Choroid plexus epithelial cell (primary cell): ENCODE measurements at regions not wholly inside any gene's neighbourhood (a gene's known extent, or its start where the extent isn't known, plus 50 kb on each side); places are given as distances from the start of the nearest gene placed in this dataset.
A peak's percentile ranks its signal among the peaks of the same experiment; 100 is the strongest.

Experiments
- DNase-seq: peaks from one replicate; pipeline ENCODE4 v3.0.0-alpha.2; 2010; ENCODE audit warnings: low read depth
- H3K4me3 ChIP-seq: 2 replicates; pipeline ENCODE4 v1.5.1; 2011; ENCODE audit warnings: low read depth, mild to moderate bottlenecking, control low read depth, low read length, moderate library complexity
- CTCF ChIP-seq: conservative IDR thresholded peaks from 2 replicates; pipeline ENCODE4 v1.5.1; 2011; ENCODE audit warnings: low read depth, mild to moderate bottlenecking, control low read depth, inconsistent platforms, low read length, moderate library complexity

- no peak for DNase-seq
- TF ChIP-seq CTCF: no peak
- no peak overlapping the region for H3K4me3 ChIP-seq
Measured at GRCh38 chr16:47861999-47862398, 293.8 kb downstream of the ABCC12 start.

GRCh38 chr16:47858333-47858982, 297.3 kb downstream of the ABCC12 start:
- no peak overlapping the region for H3K4me3 ChIP-seq
- no peak for TF ChIP-seq CTCF
- DNase-seq: peak; percentile 21

- no peak for TF ChIP-seq CTCF
- no peak overlapping the region for H3K4me3 ChIP-seq
- DNase-seq: no peak
Measured at GRCh38 chr16:47855431-47855830, 300.4 kb downstream of the ABCC12 start.

- TF ChIP-seq CTCF: no peak
- no peak overlapping the region for H3K4me3 ChIP-seq
- no peak for DNase-seq
Measured at GRCh38 chr16:47854737-47855136, 301.1 kb downstream of the ABCC12 start.

- TF ChIP-seq CTCF: no peak
- H3K4me3 ChIP-seq: no peak overlapping the region
Measured at GRCh38 chr16:47852991-47853390, 302.8 kb downstream of the ABCC12 start.

GRCh38 chr16:47851146-47851545, 304.6 kb downstream of the ABCC12 start:
- no peak overlapping the region for H3K4me3 ChIP-seq
- no peak for TF ChIP-seq CTCF
- DNase-seq: no peak

More at GRCh38 chr16:47852991-47853390, 302.8 kb downstream of the ABCC12 start:
- DNase-seq: no peak

- no peak for DNase-seq
- no peak overlapping the region for H3K4me3 ChIP-seq
- no peak for TF ChIP-seq CTCF
Measured at GRCh38 chr16:47849736-47850135, 306.1 kb downstream of the ABCC12 start.
